Skeletal muscle satellite cell (primary cell): ENCODE measurements at regions not wholly inside any gene's neighbourhood (a gene's known extent, or its start where the extent isn't known, plus 50 kb on each side); places are given as distances from the start of the nearest gene placed in this dataset.
"Not testable (repeated sequence)": the region's sequence is repeated elsewhere in the genome, so short reads cannot be mapped to it uniquely, and the experiment has no call there.

Experiments used
- H3K27me3 ChIP-seq: 2 replicates; pipeline ENCODE4 v1.7.0; 2013; ENCODE audit warnings: low read length; ENCODE audit not compliant: control insufficient read depth, insufficient read depth
- H3K36me3 ChIP-seq: 2 replicates; pipeline ENCODE4 v1.7.0; 2013; ENCODE audit warnings: mild to moderate bottlenecking, control low read depth, low read length; ENCODE audit not compliant: insufficient read depth
- H3K4me1 ChIP-seq: 2 replicates; pipeline ENCODE4 v1.7.0; 2013; ENCODE audit warnings: low read length; ENCODE audit not compliant: control insufficient read depth, insufficient read depth
- H3K4me2 ChIP-seq: 2 replicates; pipeline ENCODE4 v1.7.0; 2013; ENCODE audit warnings: mild to moderate bottlenecking, low read length
- H3K4me3 ChIP-seq: 2 replicates; pipeline ENCODE4 v1.7.0; 2013; ENCODE audit warnings: low read length
- H3K9ac ChIP-seq: 2 replicates; pipeline ENCODE4 v1.7.0; 2013; ENCODE audit warnings: mild to moderate bottlenecking, low read depth, low read length, moderate library complexity
- H3K9me3 ChIP-seq: replicated peaks from 2 replicates; pipeline ENCODE4 v1.7.0; 2013; ENCODE audit warnings: mild to moderate bottlenecking, control low read depth, low read length

DNA sequence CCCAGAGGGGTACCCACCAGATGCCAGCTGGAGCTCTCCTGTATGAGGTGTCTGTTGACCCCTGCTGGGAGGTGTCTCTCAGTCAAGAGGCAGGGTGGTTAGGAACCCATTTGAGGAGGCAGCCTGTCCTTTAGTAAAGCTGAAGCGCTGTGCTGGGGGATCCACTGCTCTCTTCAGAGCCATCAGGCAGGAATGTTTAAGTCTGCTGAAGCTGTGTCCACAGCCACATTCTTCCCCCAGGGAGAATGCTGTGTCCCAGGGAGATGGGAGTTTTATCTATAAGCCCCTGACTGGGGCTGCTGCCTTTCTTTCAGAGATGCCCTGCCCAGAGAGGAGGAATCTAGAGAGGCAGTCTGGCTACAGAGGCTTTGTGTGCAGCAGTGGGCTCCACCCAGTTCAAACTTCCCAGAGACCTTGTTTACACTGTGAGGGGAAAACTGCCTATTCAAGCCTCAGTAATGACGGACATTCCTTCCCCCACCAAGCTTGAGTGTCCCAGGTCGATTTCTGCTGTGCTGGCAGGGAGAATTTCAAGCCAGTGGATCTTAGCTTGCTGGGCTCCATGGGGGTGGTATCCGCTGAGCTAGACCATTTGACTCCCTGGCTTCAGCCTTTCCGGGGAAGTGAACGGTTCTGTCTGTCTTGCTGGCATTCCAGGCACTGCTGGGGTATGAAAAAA, 133.8 kb downstream of the LEPR start:
- H3K9ac ChIP-seq, H3K4me3 ChIP-seq, H3K9me3 ChIP-seq, H3K36me3 ChIP-seq, H3K4me2 ChIP-seq, H3K4me1 ChIP-seq, H3K27me3 ChIP-seq: not testable (repeated sequence)

DNA sequence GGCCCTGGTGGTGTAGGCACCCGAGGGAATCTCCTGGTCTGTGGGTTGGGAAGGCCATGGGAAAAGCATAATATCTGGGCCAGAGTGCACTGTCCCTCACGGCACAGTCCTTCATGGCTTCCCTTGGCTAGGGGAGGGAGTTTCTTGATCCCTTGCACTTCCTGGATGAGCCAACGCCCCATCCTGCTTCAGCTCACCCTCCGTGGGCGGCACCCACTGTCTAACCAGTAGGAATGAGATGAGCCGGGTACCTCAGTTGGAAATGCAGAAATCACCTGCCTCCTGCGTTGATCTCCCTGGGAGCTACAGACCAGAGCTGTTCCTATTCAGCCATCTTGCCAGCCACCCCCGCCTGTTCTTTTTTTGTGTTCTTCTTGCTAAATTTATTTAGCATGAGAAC, 134.4 kb downstream of the LEPR start:
- no peak overlapping the region for H3K4me2 ChIP-seq
- no peaks in the 10 kb centered on the region for H3K4me1 ChIP-seq
- no peak overlapping the region for H3K9ac ChIP-seq
- no peak overlapping the region for H3K4me3 ChIP-seq
- H3K27me3 ChIP-seq: no peaks in the 10 kb centered on the region
- H3K9me3 ChIP-seq: no peaks in the 10 kb centered on the region
- H3K36me3 ChIP-seq: no peaks in the 10 kb centered on the region

DNA sequence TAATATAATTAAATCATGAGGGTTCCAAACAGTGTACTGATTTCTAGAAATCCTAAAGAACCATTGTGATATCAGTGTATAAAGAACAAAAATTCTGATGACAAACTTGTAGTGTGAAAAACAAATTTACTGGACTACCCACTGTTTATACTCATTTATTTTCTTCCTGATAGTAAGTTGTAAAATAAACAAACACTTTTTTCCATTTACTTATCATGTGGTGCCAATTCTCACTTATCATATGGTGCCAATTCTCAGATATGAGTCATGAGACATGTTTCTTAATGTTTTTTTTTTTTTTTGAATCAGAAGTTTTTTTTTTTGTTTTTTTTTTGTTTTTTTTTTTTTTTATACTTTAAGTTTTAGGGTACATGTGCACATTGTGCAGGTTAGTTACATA, 137.7 kb downstream of the LEPR start:
- Histone ChIP-seq H3K4me2 (no peak overlapping the region), H3K4me1 (no peaks in the 10 kb centered on the region), H3K36me3 (no peaks in the 10 kb centered on the region), H3K9me3 (no peaks in the 10 kb centered on the region), H3K27me3 (no peaks in the 10 kb centered on the region), H3K4me3 (no peak overlapping the region), H3K9ac (no peak overlapping the region)

DNA sequence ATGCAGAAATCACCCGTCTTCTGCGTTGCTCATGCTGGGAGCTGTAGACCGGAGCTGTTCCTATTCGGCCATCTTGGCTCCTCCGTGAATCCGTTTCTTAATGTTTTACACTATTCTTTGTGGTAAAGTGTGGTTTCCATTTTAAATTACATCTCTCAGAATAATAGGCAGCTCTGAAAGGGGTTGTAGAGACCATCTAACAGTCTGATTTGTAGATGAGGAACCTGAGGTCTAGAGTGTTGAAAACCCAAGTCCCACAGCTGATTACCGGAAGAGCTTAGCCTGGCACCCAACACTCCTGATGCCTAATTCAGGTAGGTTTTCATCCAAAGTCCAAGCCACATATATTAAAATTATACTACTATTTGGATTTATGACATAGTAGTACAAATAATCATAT, 144.0 kb downstream of the LEPR start:
- peaks cover 3% of the 10 kb centered on the region for H3K36me3 ChIP-seq
- H3K4me2 ChIP-seq: no peak overlapping the region
- H3K4me3 ChIP-seq: no peak overlapping the region
- no peaks in the 10 kb centered on the region for H3K27me3 ChIP-seq
- H3K9ac ChIP-seq: no peak overlapping the region
- no peaks in the 10 kb centered on the region for H3K9me3 ChIP-seq
- no peaks in the 10 kb centered on the region for H3K4me1 ChIP-seq

DNA sequence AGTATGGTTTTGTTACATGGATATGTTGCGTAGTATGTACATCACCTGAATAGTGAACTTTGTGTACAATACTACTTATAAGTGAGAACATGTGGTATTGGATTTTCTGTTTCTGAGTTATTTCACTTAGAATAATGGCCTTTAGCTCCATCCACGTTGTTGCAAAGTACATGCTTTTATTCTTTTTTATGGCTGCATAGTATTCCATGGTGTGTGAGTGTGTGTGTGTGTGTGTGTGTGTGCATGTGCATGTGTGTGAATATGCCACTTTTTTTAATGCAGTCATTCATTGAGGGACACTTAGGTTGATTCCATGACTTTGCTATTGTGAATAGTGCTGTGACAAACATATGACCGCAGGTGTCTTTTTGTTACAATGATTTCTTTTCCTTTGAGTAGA, 147.8 kb downstream of the LEPR start:
- Histone ChIP-seq H3K36me3 (peaks cover 3% of the 10 kb centered on the region), H3K9ac (no peak overlapping the region), H3K4me1 (no peaks in the 10 kb centered on the region), H3K4me3 (no peak overlapping the region), H3K4me2 (no peak overlapping the region), H3K27me3 (no peaks in the 10 kb centered on the region), H3K9me3 (no peaks in the 10 kb centered on the region)

DNA sequence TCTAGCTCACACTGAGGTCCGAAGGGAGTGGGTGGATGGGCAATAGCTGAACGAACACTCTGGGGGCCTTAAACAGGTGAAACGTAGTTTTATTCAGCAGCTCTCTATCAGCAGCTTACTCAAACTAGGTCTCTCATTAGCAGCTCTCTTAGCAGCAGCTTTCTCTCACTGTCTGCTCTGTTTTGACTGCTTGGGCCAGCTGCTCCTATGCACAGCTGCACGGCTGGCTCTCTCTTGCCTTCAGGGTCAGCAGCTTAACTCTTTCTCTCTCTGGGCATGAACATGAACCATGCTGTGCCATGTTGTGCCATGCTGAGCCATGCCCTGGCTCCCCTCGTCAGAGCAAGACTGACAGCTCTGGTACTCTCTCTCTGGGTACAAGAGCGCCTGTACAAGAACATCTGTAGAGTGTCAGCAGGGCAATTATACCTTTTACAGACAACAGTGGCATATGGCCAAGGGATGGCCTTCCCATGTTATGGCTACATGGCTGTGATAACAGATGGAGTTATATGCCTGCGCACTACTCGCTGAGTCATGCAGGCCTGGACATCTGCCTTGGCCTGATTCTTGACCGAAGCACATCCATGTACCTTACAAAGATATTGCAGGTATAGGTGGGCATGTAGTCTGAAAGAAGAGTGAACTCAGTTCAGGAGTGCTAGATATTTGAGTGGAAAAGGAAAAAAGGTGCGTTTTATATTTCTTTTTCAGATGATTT, 152.4 kb downstream of the LEPR start:
- Histone ChIP-seq H3K36me3 (peaks cover 9% of the 10 kb centered on the region), H3K4me2 (no peak overlapping the region), H3K27me3 (no peaks in the 10 kb centered on the region), H3K4me3 (no peak overlapping the region), H3K4me1 (no peaks in the 10 kb centered on the region), H3K9ac (no peak overlapping the region), H3K9me3 (no peaks in the 10 kb centered on the region)

DNA sequence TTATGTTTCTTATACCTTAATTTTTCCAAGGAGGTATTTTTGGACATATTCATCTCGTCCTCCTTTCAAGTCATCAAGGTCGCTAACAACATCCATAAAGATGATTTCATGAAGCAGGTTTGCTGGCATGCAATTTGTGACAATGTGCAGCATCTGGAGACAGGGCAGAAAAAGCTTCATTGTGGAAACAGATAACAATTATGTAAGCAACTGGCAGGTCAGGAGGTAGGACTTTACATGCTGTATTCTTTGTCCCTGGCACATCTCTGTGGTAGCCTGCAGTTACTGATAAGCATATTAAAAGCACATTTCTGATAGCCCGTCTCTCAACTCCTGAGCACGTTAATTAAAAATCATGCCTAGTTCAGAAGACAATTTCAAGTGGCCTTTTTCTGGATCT, 156.8 kb downstream of the LEPR start:
- Histone ChIP-seq H3K4me1 (no peaks in the 10 kb centered on the region), H3K4me2 (no peak overlapping the region), H3K9me3 (no peaks in the 10 kb centered on the region), H3K4me3 (no peak overlapping the region), H3K27me3 (no peaks in the 10 kb centered on the region), H3K9ac (no peak overlapping the region), H3K36me3 (peaks cover 9% of the 10 kb centered on the region)

DNA sequence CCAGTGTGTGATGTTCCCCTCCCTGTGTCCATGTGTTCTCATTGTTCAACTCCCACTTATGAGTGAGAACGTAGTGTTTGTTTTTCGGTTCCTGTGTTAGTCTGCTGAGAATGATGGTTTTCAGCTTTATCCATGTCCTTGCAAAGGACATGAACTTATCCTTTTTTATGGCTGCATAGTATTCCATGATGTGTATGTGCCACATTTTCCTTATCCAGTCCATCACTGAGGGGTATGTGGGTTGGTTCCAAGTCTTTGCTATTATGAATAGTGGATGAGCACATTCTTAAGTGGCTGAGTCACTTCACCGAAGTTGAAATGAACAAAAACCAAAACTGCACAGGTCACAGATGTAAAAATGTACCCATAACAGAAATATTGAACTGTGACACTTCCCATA, 157.5 kb downstream of the LEPR start:
- not testable (repeated sequence) for H3K4me1 ChIP-seq, H3K4me2 ChIP-seq, H3K4me3 ChIP-seq, H3K27me3 ChIP-seq, H3K36me3 ChIP-seq, H3K9ac ChIP-seq, H3K9me3 ChIP-seq

DNA sequence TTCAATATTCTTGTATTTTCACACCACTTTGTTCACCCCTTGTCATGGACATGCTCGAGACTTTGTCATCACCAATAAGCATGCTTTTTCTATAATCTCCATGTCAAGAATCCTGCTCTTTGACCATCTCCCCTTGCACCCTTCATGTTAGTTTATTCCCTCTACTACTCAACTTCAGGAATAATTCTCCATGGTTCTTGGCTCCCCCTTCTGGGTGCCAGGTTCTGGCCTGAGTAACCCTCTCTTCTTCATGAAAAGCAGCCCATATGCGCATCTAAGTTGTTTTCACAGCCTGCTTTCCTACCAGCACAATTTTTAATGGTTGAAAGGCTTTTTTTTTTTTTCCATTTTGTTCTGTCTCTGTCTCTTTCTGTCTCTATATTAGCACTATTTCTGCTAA, 160.7 kb downstream of the LEPR start:
- no peaks in the 10 kb centered on the region for H3K27me3 ChIP-seq
- H3K36me3 ChIP-seq: peaks cover 6% of the 10 kb centered on the region
- no peak overlapping the region for H3K9ac ChIP-seq
- H3K4me1 ChIP-seq: no peaks in the 10 kb centered on the region
- H3K9me3 ChIP-seq: no peaks in the 10 kb centered on the region
- H3K4me3 ChIP-seq: no peak overlapping the region
- no peak overlapping the region for H3K4me2 ChIP-seq

DNA sequence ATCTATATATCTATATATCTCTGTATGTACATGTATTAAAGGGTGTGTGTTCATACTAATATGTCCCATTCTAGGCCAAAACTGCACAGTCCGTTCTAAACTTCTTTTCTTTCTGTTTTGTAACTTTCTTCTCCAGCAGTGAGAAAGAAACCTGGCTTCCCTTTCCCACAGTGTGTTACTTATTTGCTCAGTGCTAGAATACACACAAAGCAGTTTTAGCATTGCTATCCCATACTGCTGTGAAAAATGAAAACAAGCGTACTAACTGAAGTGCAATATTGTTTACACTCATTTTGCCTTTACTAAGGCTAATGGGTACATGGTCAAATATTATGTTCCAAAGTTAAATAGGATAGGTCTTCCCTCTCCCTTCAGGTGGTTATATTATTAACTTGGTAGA, 163.9 kb downstream of the LEPR start:
- H3K4me2 ChIP-seq: no peak overlapping the region
- no peak overlapping the region for H3K9ac ChIP-seq
- no peaks in the 10 kb centered on the region for H3K4me1 ChIP-seq
- no peaks in the 10 kb centered on the region for H3K9me3 ChIP-seq
- H3K36me3 ChIP-seq: no peaks in the 10 kb centered on the region
- H3K4me3 ChIP-seq: no peak overlapping the region
- no peaks in the 10 kb centered on the region for H3K27me3 ChIP-seq

DNA sequence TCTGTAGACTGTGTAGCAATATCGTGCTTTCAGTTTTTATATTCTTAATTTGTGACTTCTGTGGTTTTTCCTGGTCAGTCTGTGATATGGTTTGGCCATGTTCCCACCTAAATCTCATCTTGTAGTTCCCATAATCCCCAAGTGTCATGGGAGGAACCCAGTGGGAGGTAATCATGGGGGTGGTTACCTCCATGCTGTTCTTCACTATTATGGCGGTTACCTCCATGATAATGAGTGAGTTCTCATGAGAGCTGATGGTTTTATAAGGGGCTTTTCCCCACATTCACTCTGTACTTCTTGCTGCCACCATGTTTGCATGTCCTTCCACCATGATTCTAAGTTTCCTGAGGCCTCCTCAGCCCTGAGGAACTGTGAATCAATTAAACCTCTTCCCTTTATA, 169.8 kb downstream of the LEPR start:
- Histone ChIP-seq H3K9me3 (no peaks in the 10 kb centered on the region), H3K9ac (no peak overlapping the region), H3K4me2 (no peak overlapping the region), H3K4me1 (no peaks in the 10 kb centered on the region), H3K27me3 (no peaks in the 10 kb centered on the region), H3K36me3 (no peaks in the 10 kb centered on the region), H3K4me3 (no peak overlapping the region)

DNA sequence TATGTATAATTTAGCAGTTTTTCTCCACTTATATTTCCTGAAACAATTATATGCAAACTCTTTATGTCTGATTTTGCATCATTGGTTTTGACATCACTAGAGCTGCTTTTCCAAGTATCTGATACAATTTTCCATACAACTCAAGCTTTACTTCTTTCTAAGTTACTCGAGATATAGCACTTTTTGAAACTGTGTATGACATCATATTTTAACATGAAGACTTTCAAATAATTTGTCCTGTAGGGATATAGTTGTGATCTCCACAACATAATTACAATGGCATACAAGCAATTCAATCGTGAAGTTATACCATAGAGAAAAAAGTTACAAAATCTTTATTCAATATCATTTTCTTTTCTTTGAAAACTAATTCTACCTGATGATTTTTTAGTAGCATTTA, 173.0 kb downstream of the LEPR start:
- Histone ChIP-seq H3K4me1 (no peaks in the 10 kb centered on the region), H3K9ac (no peak overlapping the region), H3K4me2 (no peak overlapping the region), H3K27me3 (no peaks in the 10 kb centered on the region), H3K4me3 (no peak overlapping the region), H3K36me3 (peaks cover 4% of the 10 kb centered on the region), H3K9me3 (no peaks in the 10 kb centered on the region)
